GM18502 (cell line): ENCODE measurements at regions not wholly inside any gene's neighbourhood (a gene's known extent, or its start where the extent isn't known, plus 50 kb on each side); places are given as distances from the start of the nearest gene placed in this dataset.

Experiments used
- ATAC-seq: cut with Tn5 transposase; IDR thresholded peaks from one replicate; pipeline ENCODE4 v1.9.1; 2021; ENCODE audit warnings: mild to moderate bottlenecking; ENCODE audit not compliant: unreplicated experiment, poor library complexity

DNA sequence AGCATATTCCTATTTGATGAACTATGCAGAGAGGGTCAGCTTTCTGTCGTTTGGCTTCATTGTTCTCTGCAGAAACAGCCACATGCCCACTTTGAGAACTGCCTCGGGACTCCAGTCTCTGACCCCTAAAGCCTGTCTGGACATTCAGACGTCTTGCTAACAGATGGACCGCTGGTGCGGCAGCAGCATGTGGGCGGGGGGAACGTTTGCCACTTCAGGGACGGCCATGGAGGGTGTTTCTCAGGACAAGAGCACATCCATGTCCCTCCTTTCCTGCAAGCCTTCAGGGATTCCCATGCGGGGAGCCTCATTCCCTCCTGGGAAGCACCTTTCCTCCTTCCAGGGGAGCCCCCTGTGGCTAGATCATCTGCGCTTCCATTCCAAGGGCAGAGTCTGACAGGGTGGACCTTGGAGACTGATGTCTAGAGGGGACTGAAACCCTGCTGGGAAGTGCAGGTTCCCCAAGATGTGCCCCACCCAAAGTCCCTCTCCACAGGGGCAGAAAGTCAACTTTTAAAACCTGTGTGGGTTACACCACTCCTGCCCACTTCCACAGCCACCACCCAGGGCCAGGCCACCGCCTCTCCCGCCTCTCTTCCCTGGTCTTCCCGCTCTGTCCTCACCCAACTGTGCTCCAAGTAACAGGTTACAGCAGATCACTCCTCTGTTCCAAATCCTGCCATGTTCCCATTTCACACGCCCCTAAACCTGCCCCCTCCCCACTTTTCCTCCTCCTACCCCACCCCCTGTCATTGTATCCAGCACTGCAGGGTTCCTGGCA is 94.8 kb upstream of the PMEPA1 start:
- ATAC-seq: no peak

DNA sequence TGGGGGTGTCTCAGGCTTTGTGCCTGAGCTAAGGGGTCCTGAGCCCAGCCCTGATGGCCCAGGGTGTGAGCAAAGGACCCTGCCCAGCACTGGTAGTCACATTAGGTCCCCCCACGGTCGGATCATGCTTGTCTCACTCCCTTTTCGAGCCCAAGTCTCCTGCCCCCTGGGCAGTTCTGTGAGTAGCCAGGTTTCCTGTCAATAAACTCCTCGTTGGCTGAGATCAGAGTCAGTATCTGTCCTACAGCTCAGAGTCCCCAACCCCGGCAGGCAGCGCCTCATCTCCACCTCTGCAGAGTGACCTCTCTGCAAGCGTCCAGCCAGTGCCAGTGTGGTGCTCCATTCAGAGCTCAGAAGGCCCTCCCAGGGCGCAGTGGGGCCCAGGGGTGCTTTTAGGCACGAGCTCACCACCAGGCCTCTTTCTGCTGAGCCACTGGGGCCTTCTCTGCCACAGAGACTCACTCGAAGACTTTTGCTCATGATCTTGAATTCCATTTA is 93.7 kb upstream of the PMEPA1 start:
- no peak for ATAC-seq

DNA sequence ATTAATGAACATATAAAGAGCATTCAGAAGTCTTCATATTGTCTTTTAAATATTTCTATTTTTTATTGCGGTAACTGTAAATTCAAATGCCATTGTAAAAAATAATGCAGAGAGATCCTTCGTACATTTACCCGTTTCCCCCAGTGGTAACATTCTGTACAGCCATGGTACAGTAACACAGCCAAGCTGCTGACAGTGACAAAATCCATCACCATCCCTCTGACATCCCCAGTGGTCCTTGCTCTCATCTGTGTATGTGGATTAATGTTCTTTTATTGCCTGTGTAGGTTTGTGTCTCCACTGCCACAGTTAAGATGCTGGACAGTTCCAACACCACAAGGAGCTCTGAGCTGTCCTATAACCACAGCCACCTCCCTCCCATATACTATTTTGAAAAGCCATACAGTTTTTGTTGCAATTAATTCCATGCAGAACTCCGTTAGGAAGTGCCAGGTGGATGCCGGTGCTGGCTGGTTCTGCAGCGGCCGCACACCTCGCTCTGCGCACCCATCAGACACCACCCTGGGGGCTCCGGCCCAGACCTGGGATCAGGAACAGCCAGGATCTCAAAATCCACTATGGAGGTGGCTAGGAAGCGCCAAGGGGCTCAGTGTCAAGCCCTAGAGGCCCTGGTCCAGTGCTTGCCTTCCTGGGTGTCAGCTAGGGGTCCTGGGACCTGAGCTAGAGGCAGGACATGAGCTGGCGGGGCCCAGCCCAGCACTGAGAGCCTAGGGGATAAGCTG is 93.1 kb upstream of the PMEPA1 start:
- ATAC-seq: no peak

DNA sequence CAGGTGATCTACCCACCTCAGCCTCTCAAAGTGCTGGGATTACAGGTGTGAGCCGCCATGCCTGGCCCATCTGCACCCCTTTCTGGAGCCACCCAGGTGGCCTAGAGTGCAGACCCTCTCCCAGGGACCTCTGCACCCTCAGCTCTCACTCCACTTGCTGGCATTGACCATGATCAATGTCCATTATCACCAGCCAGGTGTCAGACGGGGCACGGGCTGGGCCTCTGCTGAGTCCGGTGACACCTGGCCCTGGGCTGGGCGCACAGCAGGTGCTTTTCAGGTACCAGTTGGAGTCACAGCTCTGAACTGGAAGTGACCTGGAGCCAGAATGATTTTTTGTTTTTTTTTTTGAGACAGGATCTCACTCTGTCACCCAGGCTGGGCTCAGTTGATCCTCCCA is 91.8 kb upstream of the PMEPA1 start:
- no peak for ATAC-seq

DNA sequence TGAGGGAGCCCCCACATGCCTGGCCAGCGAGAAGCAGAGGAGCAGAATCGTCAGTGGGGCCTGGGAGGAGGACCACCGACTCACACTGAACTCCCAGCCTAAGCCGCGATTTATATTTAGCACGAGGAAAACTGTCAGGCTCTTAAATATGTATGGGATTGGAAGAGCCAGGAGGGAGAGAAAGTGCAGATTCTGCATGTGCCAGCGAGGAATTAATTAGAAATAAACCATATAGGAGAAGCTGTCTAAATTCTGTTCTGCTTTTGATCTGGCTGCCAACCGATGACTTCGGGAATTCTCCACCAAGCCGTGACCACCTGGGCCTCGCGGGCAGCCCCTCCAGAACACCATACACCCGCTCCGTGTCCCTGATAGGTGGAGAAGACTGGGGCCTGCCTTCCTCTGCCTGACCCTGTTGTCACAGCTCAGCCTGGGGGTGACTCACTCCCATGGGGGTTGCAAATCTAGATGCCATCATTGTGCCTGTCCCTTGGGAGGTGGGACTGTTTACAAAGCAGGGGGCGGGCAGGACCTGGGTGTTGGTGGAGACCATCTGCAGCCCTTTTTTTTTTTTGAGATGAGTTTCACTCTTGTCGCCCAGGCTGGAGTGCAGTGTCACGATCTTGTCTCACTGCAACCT is 91.1 kb upstream of the PMEPA1 start:
- ATAC-seq: no peak

DNA sequence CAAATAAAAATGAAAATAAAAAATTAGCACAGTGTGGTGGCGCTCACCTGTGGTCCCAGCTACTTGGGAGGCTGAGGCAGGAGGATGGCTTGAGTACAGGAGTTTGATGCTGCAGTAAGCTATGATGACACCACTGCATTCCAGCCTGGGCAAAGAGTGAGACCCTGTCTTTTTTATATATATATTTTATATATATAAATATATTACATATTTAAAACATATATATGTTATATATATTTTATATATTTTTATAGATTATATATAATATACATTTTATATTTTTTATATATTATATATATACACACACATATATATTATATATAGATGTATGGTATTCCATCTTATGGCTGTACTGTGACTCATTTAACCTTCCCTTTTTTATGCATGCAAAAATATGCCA is 87.6 kb upstream of the PMEPA1 start:
- ATAC-seq: no peak

DNA sequence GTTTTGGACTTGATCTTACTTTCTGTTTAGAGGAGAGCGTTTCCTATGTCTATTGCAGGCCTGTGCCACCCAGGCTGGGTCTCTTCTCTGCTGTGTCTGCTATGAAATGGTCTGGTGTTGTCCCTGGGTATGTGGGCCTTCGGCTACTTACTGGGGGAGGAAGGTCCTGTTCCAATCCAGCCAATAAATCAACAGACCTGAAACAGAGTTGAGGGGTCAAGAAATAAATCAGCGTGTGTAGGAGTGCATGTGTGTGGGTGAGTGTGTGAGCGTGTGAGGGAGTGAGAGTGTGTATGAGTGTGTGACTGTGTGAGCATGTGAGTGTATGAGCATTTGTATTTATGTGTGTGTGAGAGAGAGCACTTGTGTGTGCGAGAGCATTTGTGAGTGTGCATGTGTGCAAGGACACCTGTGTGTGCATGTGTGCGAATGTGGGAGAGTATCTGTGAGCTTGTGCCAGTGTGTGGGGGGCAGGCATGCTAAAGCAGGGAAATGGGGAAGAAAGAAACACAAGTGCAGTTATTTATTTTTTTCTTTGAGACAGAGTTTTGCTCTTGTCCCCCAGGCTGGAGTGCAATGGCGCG is 86.3 kb upstream of the PMEPA1 start:
- ATAC-seq: no peak

DNA sequence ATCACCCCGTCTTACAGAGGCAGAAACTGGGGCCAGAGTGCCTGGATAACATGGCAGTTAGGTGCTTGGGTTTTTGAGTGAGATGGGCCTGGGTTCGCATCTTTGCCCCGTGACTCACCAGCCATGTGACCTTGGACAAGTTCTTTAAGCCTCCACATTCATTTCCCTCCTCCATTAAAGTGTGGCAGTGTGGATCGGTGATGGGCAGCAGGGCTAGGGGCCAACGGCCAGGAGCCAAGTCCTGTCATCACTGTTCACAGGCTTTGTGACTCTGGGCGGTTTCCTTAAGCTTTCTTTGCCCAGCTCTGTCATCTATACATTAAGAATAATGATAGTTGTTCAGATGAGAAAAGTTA is 85.5 kb upstream of the PMEPA1 start:
- no peak for ATAC-seq

DNA sequence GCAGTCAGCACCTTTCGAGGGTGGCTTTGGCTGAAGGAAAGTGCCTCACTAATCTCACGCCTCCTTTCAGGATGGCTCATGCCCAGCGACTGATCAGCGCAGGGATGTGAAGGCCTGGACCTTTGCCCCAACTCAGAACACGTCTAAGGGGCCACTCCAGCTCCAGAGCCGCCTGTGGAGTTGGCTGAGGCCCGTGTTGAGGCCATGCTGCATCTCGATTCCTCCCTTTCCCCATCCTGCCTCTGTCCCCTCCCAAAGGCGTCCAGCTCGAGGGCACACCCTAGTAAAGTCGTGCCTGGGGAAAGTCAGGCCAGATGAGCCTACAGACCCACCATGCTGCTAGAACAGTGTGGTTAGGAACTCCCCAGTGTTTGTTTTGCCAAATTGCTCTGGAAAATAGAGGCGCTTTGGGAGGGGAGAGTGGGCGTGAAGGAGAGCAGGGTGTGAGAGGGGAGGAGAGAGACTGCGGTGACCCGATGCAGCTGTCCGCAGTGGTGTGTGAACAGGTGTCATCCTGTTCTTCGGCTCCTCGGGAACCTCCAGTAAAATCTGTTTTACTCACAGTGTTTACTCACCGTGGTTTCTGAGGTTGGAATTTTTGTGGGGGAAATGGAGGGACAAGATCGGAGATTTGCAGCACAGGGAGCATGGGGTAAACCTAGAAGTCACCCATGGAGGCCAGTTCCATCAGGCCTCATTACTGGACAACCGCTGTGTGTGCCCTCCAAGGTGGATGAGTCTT is 85.0 kb upstream of the PMEPA1 start:
- ATAC-seq: no peak

DNA sequence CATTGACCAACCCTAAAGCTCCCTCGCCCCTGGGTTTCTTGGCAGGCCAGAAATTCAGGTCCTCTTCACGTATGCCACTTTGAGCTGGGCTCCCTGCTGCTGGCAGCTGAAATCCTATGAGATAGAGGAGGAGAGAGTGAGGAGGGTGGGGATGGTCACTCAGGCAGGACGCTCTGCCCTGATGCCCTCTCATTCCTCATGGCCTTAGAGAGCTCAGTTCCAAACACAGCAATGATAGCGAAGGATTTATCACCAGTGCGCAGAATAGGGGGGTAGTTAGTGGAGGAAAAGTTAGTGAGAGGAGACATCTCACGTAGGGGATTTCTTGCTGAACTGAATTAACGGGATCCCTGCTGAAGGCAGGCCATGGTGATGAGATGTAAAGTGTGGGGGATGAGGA is 84.2 kb upstream of the PMEPA1 start:
- no peak for ATAC-seq

DNA sequence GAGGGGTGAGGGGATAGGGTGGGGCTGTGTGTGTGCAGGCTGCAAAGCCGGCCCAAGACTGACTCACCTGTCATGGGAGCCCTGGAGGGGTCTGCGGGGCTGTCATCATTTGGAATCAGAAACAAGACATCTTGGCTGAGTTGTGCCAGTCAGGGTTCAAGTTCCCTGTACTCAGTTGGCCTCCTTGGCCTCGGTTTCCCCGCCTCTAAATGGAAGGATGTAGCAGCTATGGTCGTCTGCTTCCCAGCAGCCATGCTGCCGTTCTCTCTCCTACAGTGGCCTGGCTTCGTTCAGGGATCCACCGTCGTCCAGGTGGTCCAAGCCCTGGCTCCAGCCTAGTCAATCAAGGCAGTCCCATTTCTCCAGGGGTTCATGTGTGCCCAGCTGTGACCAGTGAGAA is 83.6 kb upstream of the PMEPA1 start:
- ATAC-seq: no peak

DNA sequence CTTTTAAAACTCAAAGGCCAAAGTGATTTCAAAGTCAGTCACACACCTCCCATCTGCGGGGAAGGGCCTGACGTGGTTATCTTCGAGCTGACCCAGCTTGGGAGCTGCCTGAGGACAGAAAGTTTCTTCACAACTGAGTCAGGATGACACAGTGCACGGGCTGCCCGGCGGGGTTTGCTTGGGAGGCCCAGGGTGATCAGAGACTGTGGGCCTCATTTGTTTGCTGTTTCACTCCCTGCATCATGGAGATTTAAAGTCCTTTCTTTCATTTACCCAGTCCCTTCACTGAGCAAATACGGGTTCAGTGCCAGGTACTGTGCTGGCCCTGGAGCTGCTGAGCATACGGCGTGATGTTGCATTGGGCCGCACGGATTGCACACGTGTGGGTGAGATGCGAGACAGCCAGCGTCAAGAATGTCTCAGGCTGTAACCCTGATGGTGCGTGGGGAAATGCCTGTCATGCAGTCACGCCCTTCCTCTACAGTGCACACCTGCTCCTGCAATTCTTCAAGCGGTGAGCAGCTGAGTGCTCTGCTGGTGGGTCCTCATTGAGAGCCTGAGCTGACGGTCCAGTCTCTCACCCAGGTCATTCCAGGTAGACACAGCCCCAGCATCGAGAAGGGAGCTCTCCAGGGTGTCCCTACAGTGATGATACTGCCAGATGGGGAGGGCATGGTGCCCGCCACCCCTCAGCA is 82.7 kb upstream of the PMEPA1 start:
- no peak for ATAC-seq

DNA sequence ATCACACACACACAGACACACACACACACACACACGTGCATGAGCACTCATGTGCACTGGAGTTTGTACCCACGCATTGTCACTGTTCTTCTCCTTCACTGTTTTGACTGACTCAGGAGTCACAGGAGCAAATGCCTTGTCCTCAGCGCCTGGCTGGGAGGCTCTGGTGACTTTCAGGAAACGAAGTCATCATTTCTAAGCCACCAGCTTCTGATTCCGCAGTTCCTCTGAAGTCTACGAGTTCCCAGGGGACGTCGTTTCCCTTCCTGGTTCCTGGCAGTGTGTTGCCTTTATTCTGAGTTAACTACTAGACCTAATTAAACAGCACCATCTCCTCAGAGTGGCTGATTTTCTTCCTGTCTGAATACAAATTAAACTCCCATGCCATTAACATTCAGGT is 82.2 kb upstream of the PMEPA1 start:
- no peak for ATAC-seq

DNA sequence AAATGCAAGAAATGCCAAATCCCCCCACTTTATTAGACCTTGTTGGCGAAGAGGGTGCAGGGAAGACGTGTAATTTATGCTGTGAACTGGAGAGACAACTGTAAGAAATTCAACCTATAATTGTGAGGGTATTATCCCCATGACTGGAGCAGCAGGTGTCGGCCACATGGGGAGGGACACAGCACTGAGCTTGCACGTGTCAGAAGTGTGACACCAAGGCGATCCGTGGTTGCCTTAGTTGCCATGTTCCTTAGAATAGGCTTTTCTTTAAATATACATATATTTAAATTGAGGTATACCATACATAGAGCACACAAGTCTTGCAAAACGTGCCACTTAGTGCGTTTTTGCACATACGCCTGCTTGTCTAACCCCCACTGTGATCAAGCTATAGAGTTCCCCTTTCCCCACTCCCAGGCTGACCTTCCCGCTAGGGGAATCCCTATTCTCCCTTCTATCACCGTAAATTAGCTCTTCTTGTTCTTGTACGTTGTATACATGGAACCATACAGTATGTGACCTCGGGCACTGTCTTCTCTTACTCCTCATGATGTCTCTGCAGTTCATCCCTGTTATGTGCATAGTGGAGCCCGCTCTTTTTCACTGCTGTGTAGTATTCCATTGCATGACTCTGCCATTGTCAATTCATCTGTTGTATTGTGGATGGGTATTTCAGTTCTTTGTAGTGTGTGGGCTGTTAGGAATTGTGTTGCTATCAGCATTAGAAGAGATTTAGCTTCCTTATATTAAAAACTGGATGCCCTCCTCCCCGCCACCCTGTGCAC is 81.6 kb upstream of the PMEPA1 start:
- no peak for ATAC-seq

DNA sequence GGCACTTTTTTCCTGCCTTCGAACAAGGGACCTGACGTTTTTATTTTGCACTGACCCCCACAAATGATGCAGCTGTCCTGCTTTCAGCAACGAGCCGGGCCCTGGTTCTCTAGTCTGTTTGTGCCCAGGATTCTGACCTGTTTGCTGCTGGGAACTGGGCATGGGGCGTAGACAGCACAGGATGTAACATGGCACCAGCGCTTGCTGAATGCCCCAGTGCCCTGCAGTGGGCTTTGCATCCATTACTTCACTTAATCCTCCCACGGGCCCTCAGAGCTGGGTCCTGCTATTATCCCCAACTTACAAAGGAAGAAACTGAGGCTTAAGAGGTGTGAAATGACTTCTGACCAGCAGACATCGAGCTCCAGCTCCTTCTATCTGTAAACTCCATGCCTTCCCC is 80.4 kb upstream of the PMEPA1 start:
- no peak for ATAC-seq

DNA sequence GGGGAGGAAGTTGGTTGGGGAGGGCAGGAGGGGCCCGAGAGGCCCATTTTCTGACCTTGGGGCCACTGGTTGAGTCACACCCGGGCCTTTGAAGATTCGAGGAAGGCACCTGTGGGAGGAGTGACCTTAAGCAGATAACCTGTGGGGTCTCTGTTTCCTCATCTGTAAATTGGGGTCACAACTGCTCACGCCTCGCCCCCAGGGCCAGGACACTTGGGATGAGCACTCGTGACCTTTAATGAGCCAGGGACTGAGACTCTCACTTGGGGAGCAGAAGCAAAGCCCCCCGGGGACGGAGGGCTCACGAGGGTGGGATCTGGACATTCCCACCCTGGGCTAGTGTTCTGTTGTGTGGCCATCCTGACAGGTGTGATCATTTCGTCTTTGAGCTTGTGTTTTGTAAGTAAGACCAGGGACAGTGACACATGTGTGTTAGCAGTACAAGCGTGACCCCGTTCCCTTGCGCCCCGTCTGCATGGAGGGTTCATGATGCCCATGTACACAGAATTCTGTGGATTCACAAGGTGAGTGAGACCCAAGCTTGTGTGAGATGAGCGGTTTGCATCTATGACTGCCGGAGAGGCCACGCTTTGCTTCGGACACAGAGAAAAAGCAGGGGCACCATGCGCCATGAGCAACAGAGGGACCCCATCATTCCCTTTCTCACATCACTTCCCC is 79.3 kb upstream of the PMEPA1 start:
- ATAC-seq: no peak

DNA sequence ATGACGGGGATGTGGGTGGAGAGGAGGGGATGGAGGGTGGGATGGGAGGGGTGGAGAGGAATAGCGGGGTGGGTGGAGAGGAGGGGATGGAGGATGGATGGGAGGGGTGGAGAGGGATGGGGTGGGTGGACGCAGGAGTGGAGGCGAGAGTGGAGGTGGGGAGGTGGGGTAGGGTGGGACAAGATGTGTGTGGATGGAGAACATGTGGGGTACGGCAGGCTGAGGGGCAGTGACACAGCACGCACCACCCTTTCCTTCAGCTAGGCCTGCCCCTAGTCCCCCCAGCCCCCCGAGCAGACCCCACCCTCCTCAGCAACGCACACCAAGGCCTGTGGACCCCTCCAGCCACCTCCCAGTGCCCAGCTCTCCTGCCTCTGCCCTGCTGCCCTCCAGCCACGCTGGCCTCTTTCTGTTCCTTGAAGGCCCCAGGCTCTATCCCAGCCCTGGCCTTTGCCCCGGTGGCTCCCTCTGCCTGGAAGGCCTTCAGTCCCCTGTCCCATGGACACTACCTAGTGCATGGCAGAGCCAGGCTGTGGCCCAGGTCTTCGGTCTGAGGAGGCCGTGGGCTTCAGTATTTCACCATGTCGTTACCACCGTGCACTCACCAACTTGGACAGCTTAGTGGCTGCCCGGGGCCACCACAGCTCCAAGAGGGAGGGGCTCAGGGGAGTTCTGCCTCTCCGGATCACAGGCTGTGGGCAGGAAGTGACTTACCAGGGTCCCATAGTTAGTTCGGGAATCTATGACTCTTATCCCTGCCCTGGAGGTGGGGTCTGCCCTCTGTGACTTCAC is 78.4 kb upstream of the PMEPA1 start:
- ATAC-seq: no peak
